ENCODE measurements at regions not wholly inside any gene's neighbourhood (a gene's known extent, or its start where the extent isn't known, plus 50 kb on each side); places are given as distances from the start of the nearest gene placed in this dataset.
A peak's percentile ranks its signal among the peaks of the same experiment; 100 is the strongest.

DNA sequence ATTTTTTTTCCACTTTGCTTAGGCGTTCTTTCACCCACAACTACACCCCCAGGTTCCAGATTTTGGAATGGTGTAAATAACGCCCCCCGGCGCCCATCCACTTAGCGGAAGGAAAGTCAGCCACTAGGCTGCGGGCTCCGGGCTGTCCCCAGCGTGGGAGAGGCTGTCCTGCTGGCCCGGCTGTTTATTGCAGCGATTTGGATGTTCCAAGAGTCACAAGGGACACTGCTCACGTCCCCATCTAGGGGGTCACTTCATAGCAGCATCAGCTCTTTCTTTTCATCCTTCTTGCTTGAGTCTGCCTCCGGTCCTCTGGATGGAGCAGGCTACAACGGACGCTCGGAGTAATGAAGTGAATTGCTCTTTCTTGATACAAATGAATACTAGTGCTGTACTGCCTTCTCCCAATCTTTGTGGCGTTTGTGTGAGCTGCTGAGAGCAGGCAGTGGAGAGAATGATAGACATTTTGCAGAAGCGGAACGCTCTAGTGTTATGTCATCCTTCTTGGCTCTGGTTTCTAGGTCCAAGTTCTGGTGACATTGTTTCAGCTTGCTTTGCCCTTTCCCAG, 50.7 kb upstream of the PAIP2B start:
- DNase-seq, result peak; percentile 12

DNA sequence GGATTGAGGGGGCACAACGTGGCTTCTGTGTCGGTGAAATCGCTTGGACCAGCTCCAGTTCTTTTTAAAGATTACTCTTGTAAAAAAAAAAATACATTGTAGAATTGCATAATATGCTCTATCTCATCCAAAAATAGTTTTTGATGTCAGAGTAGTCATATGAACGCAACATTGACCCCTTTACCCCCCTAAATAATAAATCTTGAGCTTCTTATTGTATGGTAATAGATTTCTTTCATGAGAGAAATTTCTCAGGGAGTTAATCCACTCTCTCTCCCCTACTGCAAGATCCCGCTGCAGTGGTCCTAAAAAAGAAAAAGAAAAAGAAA, 50.2 kb upstream of the PAIP2B start:
- DNase-seq, result no peak

DNA sequence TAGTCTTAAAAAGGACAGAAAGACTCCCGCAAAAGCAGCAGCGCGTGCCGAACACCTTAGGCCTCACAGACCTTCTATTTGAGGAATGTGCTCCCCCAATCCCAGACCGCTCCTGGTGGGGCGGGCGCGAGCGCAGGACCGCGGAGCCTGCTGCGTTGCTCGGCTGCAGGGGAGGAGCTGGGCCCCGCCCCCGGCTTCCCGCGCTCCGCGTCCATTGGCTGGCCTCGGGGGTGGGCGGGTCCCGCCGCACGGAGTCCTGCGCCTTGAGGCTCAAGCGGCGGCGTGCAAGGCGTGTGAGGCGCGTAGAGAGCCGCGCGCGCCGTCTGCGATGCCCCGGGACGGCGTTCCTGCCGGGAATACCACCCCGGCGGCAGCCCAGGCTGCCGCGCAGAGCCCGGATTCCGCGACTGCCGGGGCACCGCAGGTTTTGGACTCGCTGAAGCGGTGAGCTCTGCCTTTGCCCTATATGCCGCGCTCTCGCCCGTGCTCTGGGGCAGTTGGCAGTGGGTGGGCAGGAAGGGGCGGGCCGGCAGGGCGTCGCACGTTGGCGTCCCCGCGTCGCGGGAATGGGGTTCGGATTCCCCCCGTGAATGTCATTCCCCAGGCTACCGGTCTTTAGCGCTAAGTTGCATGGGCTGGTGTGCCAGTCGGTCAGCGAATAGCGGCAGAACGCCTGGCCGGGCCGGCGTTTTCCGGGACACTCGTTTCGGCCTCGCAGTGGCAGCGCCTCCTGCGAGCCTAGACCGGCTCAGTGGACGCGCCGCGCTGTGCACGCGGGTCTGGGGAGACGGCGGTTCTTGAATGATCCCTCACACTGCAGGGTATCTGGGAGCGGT, 49.6 kb upstream of the PAIP2B start:
- DNase-seq, result peak; percentile 89

Measured in stimulated activated CD4-positive, alpha-beta T cell treated with anti-CD3 and anti-CD28 coated beads, Interleukin-4, amount 100 ng/mL, for 1 hour (primary cell).